NB4 (cell line): ENCODE measurements at regions not wholly inside any gene's neighbourhood (a gene's known extent, or its start where the extent isn't known, plus 50 kb on each side); places are given as distances from the start of the nearest gene placed in this dataset.

ENCODE experiments used
- DNase-seq: peaks from one replicate; pipeline ENCODE4 v3.0.0; 2010; ENCODE audit warnings: low read depth
- H3K4me3 ChIP-seq: one replicate; pipeline ENCODE4 v1.5.1; 2011; ENCODE audit warnings: mild to moderate bottlenecking, low read depth, low read length, moderate library complexity
- CTCF ChIP-seq: IDR thresholded peaks from one replicate; pipeline ENCODE4 v1.5.1; 2012; ENCODE audit warnings: low read depth, low read length
- MAX ChIP-seq: IDR thresholded peaks from 2 replicates; pipeline ENCODE4 v1.6.1; 2011; ENCODE audit warnings: low read depth, low read length
- MYC ChIP-seq: IDR thresholded peaks from 2 replicates; pipeline ENCODE4 v1.6.1; 2011; ENCODE audit warnings: low read depth, low read length
- POLR2A ChIP-seq: IDR thresholded peaks from 2 replicates; pipeline ENCODE4 v1.6.1; 2011; ENCODE audit warnings: mild to moderate bottlenecking; ENCODE audit not compliant: insufficient read length; ENCODE audit errors: extremely low read depth

GRCh38 chrX:26334232-26334631 is 118.3 kb downstream of the MAGEB5 start:
- no peak overlapping the region for H3K4me3 ChIP-seq
- TF ChIP-seq CTCF (no peak), POLR2A (no peak), MAX (no peak), MYC (no peak)
- DNase-seq: no peak

GRCh38 chrX:26328608-26329319 is 112.8 kb downstream of the MAGEB5 start:
- DNase-seq: no peak
- no peak overlapping the region for H3K4me3 ChIP-seq
- TF ChIP-seq MYC: no peak
- TF ChIP-seq POLR2A: no peak
- TF ChIP-seq MAX: no peak
- TF ChIP-seq CTCF: no peak

GRCh38 chrX:26309262-26309661 is 93.3 kb downstream of the MAGEB5 start:
- TF ChIP-seq MAX: no peak
- TF ChIP-seq POLR2A: no peak
- TF ChIP-seq MYC: no peak
- no peak for TF ChIP-seq CTCF
- no peak overlapping the region for H3K4me3 ChIP-seq
- DNase-seq: no peak

GRCh38 chrX:26295425-26295824 is 79.5 kb downstream of the MAGEB5 start:
- no peak for DNase-seq
- TF ChIP-seq MYC: no peak
- no peak for TF ChIP-seq MAX
- TF ChIP-seq POLR2A: no peak
- no peak for TF ChIP-seq CTCF
- no peak overlapping the region for H3K4me3 ChIP-seq

- no peak for DNase-seq
- TF ChIP-seq MYC: no peak
- TF ChIP-seq CTCF: no peak
- no peak for TF ChIP-seq POLR2A
- no peak for TF ChIP-seq MAX
- no peak overlapping the region for H3K4me3 ChIP-seq
Observed at GRCh38 chrX:26286836-26287235, 70.9 kb downstream of the MAGEB5 start.
